ENCODE measurements at regions not wholly inside any gene's neighbourhood (a gene's known extent, or its start where the extent isn't known, plus 50 kb on each side); places are given as distances from the start of the nearest gene placed in this dataset.

GRCh38 chr17:22300731-22301352, 608.5 kb downstream of the KCNJ18 start:
- no peak overlapping the region for H3K4me3 ChIP-seq (replicated peaks in 1 of 2; ENCODE audit: low read depth in 1 of 2, low read length in 2 of 2)
- H3K27me3 ChIP-seq (ENCODE audit: insufficient read depth, low read length): no peaks in the 10 kb centered on the region
- H3K4me1 ChIP-seq (ENCODE audit: control insufficient read depth in 1 of 2, insufficient read depth in 2 of 2, low read length in 2 of 2): no peaks in the 10 kb centered on the region
- intact Hi-C loops (cut with micrococcal nuclease): no loop called here
- no peaks in the 10 kb centered on the region for H3K9me2 ChIP-seq (ENCODE audit: insufficient read depth)
- H3K27ac ChIP-seq (ENCODE audit: low read depth, low read length): no peak overlapping the region
- TF ChIP-seq ELF1 (IDR thresholded peaks at IDR 0.05; ENCODE audit: borderline replicate concordance, low read depth) (no peak), EZH2 (IDR thresholded peaks at IDR 0.05) (no peak), RAD21 (IDR thresholded peaks at IDR 0.05; ENCODE audit: low read depth) (no peak), MAX (IDR thresholded peaks at IDR 0.05) (no peak)
- H4K20me1 ChIP-seq (ENCODE audit: insufficient read depth): no peaks in the 10 kb centered on the region
- no TSS peak for BruUV-seq (replicated peaks)
- ChIA-PET CTCF (no interaction called here), POLR2A (no interaction called here), RAD21 (ENCODE audit: low non-redundant PET in 1 of 2, low total read pairs in 2 of 2, uncharacterized antibody in 2 of 2, unreplicated experiment in 2 of 2) (no interaction called here)
- H2AFZ ChIP-seq (ENCODE audit: low read depth, low read length, poor library complexity, severe bottlenecking): no peak overlapping the region
- DNase-seq (ENCODE audit: low read depth, low spot score): no peak
- no peak overlapping the region for H3K4me2 ChIP-seq (ENCODE audit: low read length)
- no peaks in the 10 kb centered on the region for H3K36me3 ChIP-seq (ENCODE audit: control insufficient read depth in 1 of 2, insufficient read depth in 2 of 2, low read length in 2 of 2)
- peaks cover 0 to 20% of the 10 kb centered on the region in 2 experiments; a peak in 2 of 4 replicates for H3K9me3 ChIP-seq (ENCODE audit: control insufficient read depth in 1 of 2, insufficient read depth in 1 of 2, low read depth in 1 of 2, low read length in 2 of 2)
- no peak for ATAC-seq
- H3K79me2 ChIP-seq (ENCODE audit: insufficient read depth, low read length): no peaks in the 10 kb centered on the region
- H3K9ac ChIP-seq (ENCODE audit: low read length): no peak overlapping the region

DNA sequence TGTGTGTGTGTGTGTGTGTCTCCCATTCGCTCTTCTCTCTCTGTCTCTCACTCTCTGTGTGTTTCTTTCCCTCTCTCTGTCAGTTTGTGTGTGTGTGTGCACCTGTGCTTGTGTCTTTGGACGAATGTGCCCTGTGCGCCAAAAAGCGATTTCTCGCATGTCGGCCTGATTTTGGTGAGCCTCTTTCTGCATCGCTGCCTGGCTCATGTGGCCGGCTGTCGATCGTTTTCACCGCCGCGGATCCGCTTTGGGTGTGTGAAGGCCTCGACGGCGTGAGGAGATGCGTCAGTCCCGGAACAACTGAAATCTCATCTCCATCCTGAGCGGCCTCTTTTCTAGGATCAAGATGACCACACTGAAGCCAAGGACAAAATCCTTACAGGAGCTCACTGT, 609.0 kb downstream of the KCNJ18 start:
- Histone ChIP-seq H3K79me2 (ENCODE audit: insufficient read depth, low read length) (no peaks in the 10 kb centered on the region), H3K4me3 (replicated peaks in 1 of 2; ENCODE audit: low read depth in 1 of 2, low read length in 2 of 2) (no peak overlapping the region), H3K36me3 (ENCODE audit: control insufficient read depth in 1 of 2, insufficient read depth in 2 of 2, low read length in 2 of 2) (no peaks in the 10 kb centered on the region), H3K4me2 (ENCODE audit: low read length) (no peak overlapping the region), H3K4me1 (ENCODE audit: control insufficient read depth in 1 of 2, insufficient read depth in 2 of 2, low read length in 2 of 2) (no peaks in the 10 kb centered on the region), H3K9me3 (ENCODE audit: control insufficient read depth in 1 of 2, insufficient read depth in 1 of 2, low read depth in 1 of 2, low read length in 2 of 2) (peaks cover 0 to 20% of the 10 kb centered on the region in 2 experiments; a peak in 2 of 4 replicates), H4K20me1 (ENCODE audit: insufficient read depth) (no peaks in the 10 kb centered on the region), H3K27me3 (ENCODE audit: insufficient read depth, low read length) (no peaks in the 10 kb centered on the region), H2AFZ (ENCODE audit: low read depth, low read length, poor library complexity, severe bottlenecking) (no peak overlapping the region), H3K9ac (ENCODE audit: low read length) (no peak overlapping the region), H3K27ac (ENCODE audit: low read depth, low read length) (no peak overlapping the region), H3K9me2 (ENCODE audit: insufficient read depth) (no peaks in the 10 kb centered on the region)
- ChIA-PET POLR2A (no interaction called here), CTCF (no interaction called here), RAD21 (ENCODE audit: low non-redundant PET in 1 of 2, low total read pairs in 2 of 2, uncharacterized antibody in 2 of 2, unreplicated experiment in 2 of 2) (no interaction called here)
- no TSS peak for BruUV-seq (replicated peaks)
- TF ChIP-seq CBX3 (IDR thresholded peaks at IDR 0.05; ENCODE audit: low read depth) (no peak), JUND (IDR thresholded peaks at IDR 0.05) (no peak), POLR2AphosphoS5 (IDR thresholded peaks at IDR 0.05; ENCODE audit: low read depth, low read length) (no peak), EZH2 (IDR thresholded peaks at IDR 0.05) (no peak), EGR1 (IDR thresholded peaks at IDR 0.05; ENCODE audit: low read depth) (no peak), ATF3 (IDR thresholded peaks at IDR 0.05) (no peak), SRF (IDR thresholded peaks at IDR 0.05; ENCODE audit: low read depth) (no peak), SP1 (IDR thresholded peaks at IDR 0.05; ENCODE audit: low read depth) (no peak), ZNF274 (IDR thresholded peaks at IDR 0.05; ENCODE audit: low read depth, low read length) (no peak), YY1 (IDR thresholded peaks at IDR 0.05; ENCODE audit: extremely low read depth, insufficient replicate concordance, low read depth, low read length) (no peak), EZH2phosphoT487 (IDR thresholded peaks at IDR 0.05; ENCODE audit: borderline replicate concordance) (no peak), SIN3A (IDR thresholded peaks at IDR 0.05; ENCODE audit: low read depth) (no peak)
- TF ChIP-seq, protein P1, sequence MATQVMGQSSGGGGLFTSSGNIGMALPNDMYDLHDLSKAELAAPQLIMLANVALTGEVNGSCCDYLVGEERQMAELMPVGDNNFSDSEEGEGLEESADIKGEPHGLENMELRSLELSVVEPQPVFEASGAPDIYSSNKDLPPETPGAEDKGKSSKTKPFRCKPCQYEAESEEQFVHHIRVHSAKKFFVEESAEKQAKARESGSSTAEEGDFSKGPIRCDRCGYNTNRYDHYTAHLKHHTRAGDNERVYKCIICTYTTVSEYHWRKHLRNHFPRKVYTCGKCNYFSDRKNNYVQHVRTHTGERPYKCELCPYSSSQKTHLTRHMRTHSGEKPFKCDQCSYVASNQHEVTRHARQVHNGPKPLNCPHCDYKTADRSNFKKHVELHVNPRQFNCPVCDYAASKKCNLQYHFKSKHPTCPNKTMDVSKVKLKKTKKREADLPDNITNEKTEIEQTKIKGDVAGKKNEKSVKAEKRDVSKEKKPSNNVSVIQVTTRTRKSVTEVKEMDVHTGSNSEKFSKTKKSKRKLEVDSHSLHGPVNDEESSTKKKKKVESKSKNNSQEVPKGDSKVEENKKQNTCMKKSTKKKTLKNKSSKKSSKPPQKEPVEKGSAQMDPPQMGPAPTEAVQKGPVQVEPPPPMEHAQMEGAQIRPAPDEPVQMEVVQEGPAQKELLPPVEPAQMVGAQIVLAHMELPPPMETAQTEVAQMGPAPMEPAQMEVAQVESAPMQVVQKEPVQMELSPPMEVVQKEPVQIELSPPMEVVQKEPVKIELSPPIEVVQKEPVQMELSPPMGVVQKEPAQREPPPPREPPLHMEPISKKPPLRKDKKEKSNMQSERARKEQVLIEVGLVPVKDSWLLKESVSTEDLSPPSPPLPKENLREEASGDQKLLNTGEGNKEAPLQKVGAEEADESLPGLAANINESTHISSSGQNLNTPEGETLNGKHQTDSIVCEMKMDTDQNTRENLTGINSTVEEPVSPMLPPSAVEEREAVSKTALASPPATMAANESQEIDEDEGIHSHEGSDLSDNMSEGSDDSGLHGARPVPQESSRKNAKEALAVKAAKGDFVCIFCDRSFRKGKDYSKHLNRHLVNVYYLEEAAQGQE (IDR thresholded peaks at IDR 0.05; ENCODE audit: low read depth): no peak
- ATAC-seq (no peak), DNase-seq (ENCODE audit: low read depth, low spot score) (no peak)
- intact Hi-C loops (cut with micrococcal nuclease): no loop called here

Measured in HCT116 (cell line).